Activated CD8-positive, alpha-beta T cell treated with anti-CD3 and anti-CD28 coated beads for 36 hours (primary cell): ENCODE measurements at regions not wholly inside any gene's neighbourhood (a gene's known extent, or its start where the extent isn't known, plus 50 kb on each side); places are given as distances from the start of the nearest gene placed in this dataset.
A peak's percentile ranks its signal among the peaks of the same experiment; 100 is the strongest.

ENCODE experiments used
- ATAC-seq: fragments of 200-7000 bp; cut with Tn5 transposase; one replicate; pipeline ENCODE4 v1.10.0; 2021; ENCODE audit warnings: mild to moderate bottlenecking, moderate library complexity
- CTCF ChIA-PET: fragments of 350-600 bp; sonication (Branson Sonifier 250); formaldehyde crosslinking; loops from one replicate; lab custom pipeline; 2021; ENCODE audit warnings: antibody characterized with exemption; lab: Charles Lee
- POLR2A ChIA-PET: fragments of 350-600 bp; sonication (Branson Sonifier 250); formaldehyde crosslinking; loops from one replicate; lab custom pipeline; 2021; ENCODE audit warnings: antibody characterized with exemption; lab: Charles Lee
- DNase-seq: peaks from one replicate; pipeline ENCODE4 v3.0.0-alpha.2; 2020
- H3K27ac Mint-ChIP-seq: one replicate; pipeline ENCODE4 v1.8.0; 2021; ENCODE audit warnings: mild to moderate bottlenecking, mixed read lengths
- H3K27me3 Mint-ChIP-seq: one replicate; pipeline ENCODE4 v1.8.0; 2021; ENCODE audit warnings: mixed read lengths
- H3K36me3 Mint-ChIP-seq: one replicate; pipeline ENCODE4 v1.8.0; 2021; ENCODE audit warnings: low read depth, mixed read lengths
- H3K4me1 Mint-ChIP-seq: one replicate; pipeline ENCODE4 v1.8.0; 2021; ENCODE audit warnings: low read depth, mixed read lengths
- H3K4me3 Mint-ChIP-seq: one replicate; pipeline ENCODE4 v1.8.0; 2021; ENCODE audit warnings: mild to moderate bottlenecking, moderate library complexity, mixed read lengths
- H3K9me3 Mint-ChIP-seq: one replicate; pipeline ENCODE4 v1.8.0; 2021; ENCODE audit warnings: mixed read lengths
- intact Hi-C: fragments of 100-400 bp; cut with micrococcal nuclease; formaldehyde crosslinking; loops from one replicate; pipeline ENCODE4 v1.10.0; 2022
- TF ChIP-seq, protein P1 (sequence below): fragments of 200-600 bp; IDR thresholded peaks from one replicate; pipeline ENCODE4 v1.8.0; 2022; ENCODE audit warnings: antibody characterized with exemption, mild to moderate bottlenecking

DNA sequence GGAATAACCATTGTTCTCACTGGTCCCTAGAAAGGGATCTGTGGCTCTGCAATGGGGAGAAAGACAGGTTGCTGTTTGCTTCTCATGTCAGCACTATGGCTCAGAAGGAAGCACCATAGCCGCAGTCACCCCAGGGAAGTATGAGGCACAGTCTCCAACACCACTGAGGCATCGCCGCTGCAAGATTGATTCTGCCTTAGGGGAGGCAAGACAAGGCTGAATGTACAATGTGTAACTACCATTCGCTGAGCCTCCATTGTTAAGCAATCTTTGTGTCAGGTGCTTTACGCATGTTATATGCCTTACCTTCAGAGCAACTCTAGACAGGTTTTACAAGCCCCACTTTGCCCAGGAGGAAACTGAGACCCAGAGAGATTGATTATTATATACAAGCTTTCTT is 100.7 kb upstream of the KCNMB2 start:
- H3K36me3 Mint-ChIP-seq, result no peaks in the 10 kb centered on the region
- CTCF ChIA-PET, result interaction anchor here (0.7 to 2.0 kb wide), 5 partner anchors 11 to 531 kb away, joined by 3 to 5 read pairs (median 4); no protein-coding TSS in a partner anchor
- intact Hi-C loops, result loop anchor here (5.0 kb wide), 1 partner anchor 532 kb away; no protein-coding TSS in a partner anchor
- no peaks in the 10 kb centered on the region for H3K9me3 Mint-ChIP-seq
- H3K4me3 Mint-ChIP-seq, result no peak overlapping the region
- DNase-seq (no peak), ATAC-seq (no peak)
- TF ChIP-seq, protein P1, sequence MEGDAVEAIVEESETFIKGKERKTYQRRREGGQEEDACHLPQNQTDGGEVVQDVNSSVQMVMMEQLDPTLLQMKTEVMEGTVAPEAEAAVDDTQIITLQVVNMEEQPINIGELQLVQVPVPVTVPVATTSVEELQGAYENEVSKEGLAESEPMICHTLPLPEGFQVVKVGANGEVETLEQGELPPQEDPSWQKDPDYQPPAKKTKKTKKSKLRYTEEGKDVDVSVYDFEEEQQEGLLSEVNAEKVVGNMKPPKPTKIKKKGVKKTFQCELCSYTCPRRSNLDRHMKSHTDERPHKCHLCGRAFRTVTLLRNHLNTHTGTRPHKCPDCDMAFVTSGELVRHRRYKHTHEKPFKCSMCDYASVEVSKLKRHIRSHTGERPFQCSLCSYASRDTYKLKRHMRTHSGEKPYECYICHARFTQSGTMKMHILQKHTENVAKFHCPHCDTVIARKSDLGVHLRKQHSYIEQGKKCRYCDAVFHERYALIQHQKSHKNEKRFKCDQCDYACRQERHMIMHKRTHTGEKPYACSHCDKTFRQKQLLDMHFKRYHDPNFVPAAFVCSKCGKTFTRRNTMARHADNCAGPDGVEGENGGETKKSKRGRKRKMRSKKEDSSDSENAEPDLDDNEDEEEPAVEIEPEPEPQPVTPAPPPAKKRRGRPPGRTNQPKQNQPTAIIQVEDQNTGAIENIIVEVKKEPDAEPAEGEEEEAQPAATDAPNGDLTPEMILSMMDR, result no peak
- no peak overlapping the region for H3K27ac Mint-ChIP-seq
- no peaks in the 10 kb centered on the region for H3K4me1 Mint-ChIP-seq
- POLR2A ChIA-PET, result no interaction called here
- peaks cover 2% of the 10 kb centered on the region for H3K27me3 Mint-ChIP-seq

DNA sequence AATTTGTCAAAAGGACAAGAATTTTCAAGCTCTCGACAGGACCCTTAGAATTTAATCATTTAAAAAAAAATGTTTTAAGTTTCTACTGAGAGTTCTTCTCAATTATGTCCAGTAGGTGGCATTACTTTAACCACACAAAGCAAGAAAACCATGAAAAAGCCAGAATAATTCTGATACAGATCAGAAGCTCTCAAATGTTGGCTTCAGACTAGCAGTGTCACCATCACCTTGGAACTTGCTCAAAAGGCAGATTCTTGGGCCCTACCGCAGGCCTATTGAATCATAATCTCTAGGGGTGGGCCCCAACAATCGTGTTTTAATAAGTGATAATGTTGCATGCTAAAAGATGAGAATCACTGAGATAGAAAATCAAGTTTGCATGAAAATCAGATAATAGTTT is 99.5 kb upstream of the KCNMB2 start:
- H3K4me1 Mint-ChIP-seq, result no peaks in the 10 kb centered on the region
- no peak overlapping the region for H3K4me3 Mint-ChIP-seq
- no peaks in the 10 kb centered on the region for H3K36me3 Mint-ChIP-seq
- ChIA-PET POLR2A (interaction anchor here (0.9 kb wide), 1 partner anchor 10 kb away, joined by 3 read pairs; no protein-coding TSS in a partner anchor), CTCF (interaction anchor here (1.2 to 2.0 kb wide), 6 partner anchors 10 to 530 kb away, joined by 3 to 5 read pairs (median 4); no protein-coding TSS in a partner anchor)
- H3K27ac Mint-ChIP-seq, result no peak overlapping the region
- no peak for DNase-seq
- TF ChIP-seq, protein P1, result peak; percentile 46
- peaks cover 2% of the 10 kb centered on the region for H3K27me3 Mint-ChIP-seq
- H3K9me3 Mint-ChIP-seq, result no peaks in the 10 kb centered on the region
- intact Hi-C loops, result loop anchor here (5.0 kb wide), 1 partner anchor 531 kb away; no protein-coding TSS in a partner anchor
- peak; percentile 20 for ATAC-seq

DNA sequence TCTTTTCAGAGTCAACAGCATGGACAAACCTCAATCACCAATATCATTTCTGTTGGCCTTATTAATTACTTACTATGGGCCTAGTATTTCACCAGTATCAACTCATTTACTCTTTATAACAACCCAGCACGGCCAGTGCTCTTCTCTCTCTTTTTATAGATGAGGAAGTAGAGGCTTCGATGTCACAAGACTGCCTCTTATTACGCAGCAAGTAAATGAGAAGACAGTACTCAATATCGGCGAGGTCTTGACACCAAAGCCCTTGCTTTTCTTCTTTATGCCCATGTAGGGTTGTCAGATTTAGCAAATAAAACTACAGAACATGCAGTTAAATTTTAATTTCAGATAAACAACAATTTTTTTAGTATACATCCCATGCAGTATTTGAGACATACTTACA is 99.0 kb upstream of the KCNMB2 start:
- Mint-ChIP-seq H3K27me3 (peaks cover 2% of the 10 kb centered on the region), H3K9me3 (no peaks in the 10 kb centered on the region), H3K4me1 (no peaks in the 10 kb centered on the region), H3K36me3 (no peaks in the 10 kb centered on the region), H3K4me3 (no peak overlapping the region), H3K27ac (no peak overlapping the region)
- ChIA-PET CTCF (interaction anchor here (1.2 to 2.0 kb wide), 5 partner anchors 10 to 530 kb away, joined by 3 to 5 read pairs (median 4); no protein-coding TSS in a partner anchor), POLR2A (interaction anchor here (0.9 kb wide), 1 partner anchor 11 kb away, joined by 3 read pairs; no protein-coding TSS in a partner anchor)
- ATAC-seq (no peak), DNase-seq (no peak)
- intact Hi-C loops, result loop anchor here (5.0 kb wide), 1 partner anchor 530 kb away; no protein-coding TSS in a partner anchor
- TF ChIP-seq, protein P1, result no peak

DNA sequence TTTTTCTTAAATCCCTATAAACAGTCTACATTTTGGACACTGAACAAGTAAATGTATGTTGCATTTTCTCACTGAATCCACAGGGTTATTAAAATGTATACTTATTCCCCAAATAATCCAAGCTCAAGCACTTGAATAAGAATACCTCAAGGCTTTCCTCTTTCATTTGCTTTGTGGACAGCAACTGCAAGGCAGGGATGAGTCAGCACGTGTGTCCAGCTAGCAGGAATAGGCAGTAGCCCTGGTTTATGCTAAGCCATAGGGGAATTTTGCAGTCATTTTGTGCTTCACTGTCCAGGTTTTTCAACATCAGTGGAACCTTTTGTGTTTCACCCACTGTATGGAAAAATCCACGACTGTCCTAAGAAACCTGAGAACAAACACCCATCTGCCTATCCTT is 96.7 kb upstream of the KCNMB2 start:
- ATAC-seq (no peak), DNase-seq (no peak)
- ChIA-PET CTCF (interaction anchor here (1.1 kb wide), 1 partner anchor 42 kb away, joined by 3 read pairs; no protein-coding TSS in a partner anchor), POLR2A (no interaction called here)
- intact Hi-C loops, result loop anchor here (5.0 kb wide), 1 partner anchor 528 kb away; no protein-coding TSS in a partner anchor
- no peaks in the 10 kb centered on the region for H3K36me3 Mint-ChIP-seq
- H3K4me3 Mint-ChIP-seq, result no peak overlapping the region
- H3K4me1 Mint-ChIP-seq, result no peaks in the 10 kb centered on the region
- no peaks in the 10 kb centered on the region for H3K9me3 Mint-ChIP-seq
- TF ChIP-seq, protein P1, result no peak
- H3K27me3 Mint-ChIP-seq, result peaks cover 2% of the 10 kb centered on the region
- H3K27ac Mint-ChIP-seq, result no peak overlapping the region

DNA sequence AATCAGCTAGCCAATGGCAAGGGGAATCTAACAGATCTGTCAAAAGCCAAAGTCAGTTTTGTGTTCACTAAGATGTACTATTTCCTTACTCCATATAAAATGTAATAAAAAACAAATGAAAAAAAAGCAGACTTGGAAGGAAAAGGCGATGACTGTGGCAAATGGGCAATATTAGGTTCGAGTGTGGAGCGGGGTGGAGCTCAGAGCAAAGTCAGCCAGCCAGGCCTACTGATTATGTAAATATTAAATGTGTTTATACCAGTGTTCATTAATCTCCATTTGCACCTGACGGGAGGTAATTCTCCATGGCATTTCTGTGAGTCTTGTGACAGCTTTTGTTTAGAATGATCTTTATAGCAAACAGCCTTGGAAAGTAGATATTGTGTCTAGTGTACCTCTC is 96.2 kb upstream of the KCNMB2 start:
- Mint-ChIP-seq H3K36me3 (no peaks in the 10 kb centered on the region), H3K27ac (no peak overlapping the region), H3K27me3 (peaks cover 2% of the 10 kb centered on the region), H3K4me3 (no peak overlapping the region), H3K4me1 (no peaks in the 10 kb centered on the region), H3K9me3 (no peaks in the 10 kb centered on the region)
- ChIA-PET POLR2A (no interaction called here), CTCF (interaction anchor here (1.0 to 1.1 kb wide), 2 partner anchors 41 to 526 kb away, joined by 3 to 4 read pairs; no protein-coding TSS in a partner anchor)
- ATAC-seq, result no peak
- TF ChIP-seq, protein P1, result no peak
- no peak for DNase-seq
- intact Hi-C loops, result no loop called here
